ENCODE measurements at regions not wholly inside any gene's neighbourhood (a gene's known extent, or its start where the extent isn't known, plus 50 kb on each side); places are given as distances from the start of the nearest gene placed in this dataset.

- ChIA-PET POLR2A (no interaction called here), CTCF (no interaction called here)
- no TSS peak for BruUV-seq (replicated peaks)
- Mint-ChIP-seq H3K27me3 (ENCODE audit: insufficient read depth, unreplicated experiment) (no peaks in the 10 kb centered on the region), H3K36me3 (ENCODE audit: insufficient read depth, unreplicated experiment) (no peaks in the 10 kb centered on the region), H3K4me1 (ENCODE audit: low read depth, unreplicated experiment) (no peaks in the 10 kb centered on the region), H3K27ac (ENCODE audit: unreplicated experiment) (no peak overlapping the region), H3K9me3 (ENCODE audit: unreplicated experiment) (no peaks in the 10 kb centered on the region), H3K4me3 (ENCODE audit: unreplicated experiment) (no peak overlapping the region)
- intact Hi-C loops (cut with micrococcal nuclease; ENCODE audit: unreplicated experiment) = no loop called here
- H3K36me3 ChIP-seq (ENCODE audit: control insufficient read depth, insufficient read depth, low read length) = no peaks in the 10 kb centered on the region
- TF ChIP-seq CTCF (IDR thresholded peaks at IDR 0.05; ENCODE audit: insufficient read depth in 1 of 2, low read depth in 1 of 2, low read length in 1 of 2, severe bottlenecking in 1 of 2, unreplicated experiment in 1 of 2) = no peak
- no peaks in the 10 kb centered on the region for H3K9me3 ChIP-seq
- no peaks in the 10 kb centered on the region for H3K27me3 ChIP-seq (replicated peaks; ENCODE audit: control insufficient read depth, insufficient read depth, low read length)
- no peak for DNase-seq
- no peak overlapping the region for H3K4me3 ChIP-seq (ENCODE audit: low read depth, low read length)
- H3K4me1 ChIP-seq = no peaks in the 10 kb centered on the region
Measured at GRCh38 chr6:14694308-14694707, 551.6 kb upstream of the JARID2 start.

- no peaks in the 10 kb centered on the region for H3K36me3 Mint-ChIP-seq (ENCODE audit: insufficient read depth, unreplicated experiment)
- no peaks in the 10 kb centered on the region for H3K27me3 Mint-ChIP-seq (ENCODE audit: insufficient read depth, unreplicated experiment)
- ChIA-PET POLR2A (no interaction called here), CTCF (no interaction called here)
- no peaks in the 10 kb centered on the region for H3K4me1 Mint-ChIP-seq (ENCODE audit: low read depth, unreplicated experiment)
- no peaks in the 10 kb centered on the region for H3K9me3 Mint-ChIP-seq (ENCODE audit: unreplicated experiment)
- no peak overlapping the region for H3K4me3 Mint-ChIP-seq (ENCODE audit: unreplicated experiment)
- H3K9me3 ChIP-seq = no peaks in the 10 kb centered on the region
- H3K27me3 ChIP-seq (replicated peaks; ENCODE audit: control insufficient read depth, insufficient read depth, low read length) = no peaks in the 10 kb centered on the region
- intact Hi-C loops (cut with micrococcal nuclease; ENCODE audit: unreplicated experiment) = no loop called here
- no TSS peak for BruUV-seq (replicated peaks)
- DNase-seq = no peak
- H3K27ac Mint-ChIP-seq (ENCODE audit: unreplicated experiment) = no peak overlapping the region
- TF ChIP-seq CTCF (IDR thresholded peaks at IDR 0.05; ENCODE audit: insufficient read depth in 1 of 2, low read depth in 1 of 2, low read length in 1 of 2, severe bottlenecking in 1 of 2, unreplicated experiment in 1 of 2) = no peak
- no peak overlapping the region for H3K4me3 ChIP-seq (ENCODE audit: low read depth, low read length)
- H3K4me1 ChIP-seq = no peaks in the 10 kb centered on the region
- H3K36me3 ChIP-seq (ENCODE audit: control insufficient read depth, insufficient read depth, low read length) = no peaks in the 10 kb centered on the region
Measured at GRCh38 chr6:14695579-14695978, 550.3 kb upstream of the JARID2 start.

GRCh38 chr6:14696367-14696766 lies 549.5 kb upstream of the JARID2 start:
- Mint-ChIP-seq H3K27me3 (ENCODE audit: insufficient read depth, unreplicated experiment) (no peaks in the 10 kb centered on the region), H3K9me3 (ENCODE audit: unreplicated experiment) (no peaks in the 10 kb centered on the region), H3K27ac (ENCODE audit: unreplicated experiment) (no peak overlapping the region), H3K4me3 (ENCODE audit: unreplicated experiment) (no peak overlapping the region), H3K4me1 (ENCODE audit: low read depth, unreplicated experiment) (no peaks in the 10 kb centered on the region), H3K36me3 (ENCODE audit: insufficient read depth, unreplicated experiment) (no peaks in the 10 kb centered on the region)
- BruUV-seq (replicated peaks) = no TSS peak
- no peaks in the 10 kb centered on the region for H3K27me3 ChIP-seq (replicated peaks; ENCODE audit: control insufficient read depth, insufficient read depth, low read length)
- CTCF ChIA-PET = interaction anchor here (0.6 kb wide), 1 partner anchor 509 kb away, joined by 3 read pairs; no protein-coding TSS in a partner anchor
- H3K9me3 ChIP-seq = no peaks in the 10 kb centered on the region
- H3K4me1 ChIP-seq = no peaks in the 10 kb centered on the region
- H3K4me3 ChIP-seq (ENCODE audit: low read depth, low read length) = no peak overlapping the region
- POLR2A ChIA-PET = no interaction called here
- no peak for DNase-seq
- no peaks in the 10 kb centered on the region for H3K36me3 ChIP-seq (ENCODE audit: control insufficient read depth, insufficient read depth, low read length)
- intact Hi-C loops (cut with micrococcal nuclease; ENCODE audit: unreplicated experiment) = no loop called here
- no peak for TF ChIP-seq CTCF (IDR thresholded peaks at IDR 0.05; ENCODE audit: insufficient read depth in 1 of 2, low read depth in 1 of 2, low read length in 1 of 2, severe bottlenecking in 1 of 2, unreplicated experiment in 1 of 2)

Data from Caco-2 (cell line).